ELR (cell line): ENCODE measurements at regions not wholly inside any gene's neighbourhood (a gene's known extent, or its start where the extent isn't known, plus 50 kb on each side); places are given as distances from the start of the nearest gene placed in this dataset.
"Not testable (repeated sequence)": the region's sequence is repeated elsewhere in the genome, so short reads cannot be mapped to it uniquely, and the experiment has no call there.

ENCODE experiments used
- DNase-seq: peaks from one replicate; pipeline ENCODE4 v3.0.0-alpha.2; 2015; ENCODE audit warnings: low read depth

- DNase-seq: no peak
Measured at GRCh38 chr9:38518826-38519225, 94.6 kb upstream of the IGFBPL1 start.

- DNase-seq: peak; percentile 44
Measured at GRCh38 chr9:38516273-38516672, 92.0 kb upstream of the IGFBPL1 start.

- not testable (repeated sequence) for DNase-seq
Measured at GRCh38 chr9:38515055-38515454, 90.8 kb upstream of the IGFBPL1 start.

- DNase-seq: not testable (repeated sequence)
Measured at GRCh38 chr9:38510340-38510739, 86.1 kb upstream of the IGFBPL1 start.

- no peak for DNase-seq
Measured at GRCh38 chr9:38507587-38507986, 83.3 kb upstream of the IGFBPL1 start.

GRCh38 chr9:38500171-38500570 is 75.9 kb upstream of the IGFBPL1 start:
- DNase-seq: not testable (repeated sequence)

- not testable (repeated sequence) for DNase-seq
Measured at GRCh38 chr9:38498551-38498950, 74.3 kb upstream of the IGFBPL1 start.

- DNase-seq: no peak
Measured at GRCh38 chr9:38489057-38489456, 64.8 kb upstream of the IGFBPL1 start.

- DNase-seq: no peak
Measured at GRCh38 chr9:38488156-38488698, 64.0 kb upstream of the IGFBPL1 start.

GRCh38 chr9:38487418-38488155 is 63.3 kb upstream of the IGFBPL1 start:
- not testable (repeated sequence) for DNase-seq

- no peak for DNase-seq
Measured at GRCh38 chr9:38486837-38487236, 62.6 kb upstream of the IGFBPL1 start.

- no peak for DNase-seq
Measured at GRCh38 chr9:38486056-38486615, 61.9 kb upstream of the IGFBPL1 start.

GRCh38 chr9:38484076-38484665 is 59.9 kb upstream of the IGFBPL1 start:
- DNase-seq: not testable (repeated sequence)

GRCh38 chr9:38482918-38483592 is 58.8 kb upstream of the IGFBPL1 start:
- no peak for DNase-seq

- no peak for DNase-seq
Measured at GRCh38 chr9:38478211-38478610, 54.0 kb upstream of the IGFBPL1 start.

- DNase-seq: not testable (repeated sequence)
Measured at GRCh38 chr9:38474476-38474875, 50.2 kb upstream of the IGFBPL1 start.
